Osteocyte (in vitro differentiated cells): ENCODE measurements at regions not wholly inside any gene's neighbourhood (a gene's known extent, or its start where the extent isn't known, plus 50 kb on each side); places are given as distances from the start of the nearest gene placed in this dataset.

Experiments
- DNase-seq: peaks from one replicate; pipeline ENCODE4 v3.0.0; 2021; ENCODE audit warnings: mixed read lengths; ENCODE audit not compliant: unreplicated experiment; ENCODE audit errors: extremely low spot score
- H3K27ac Mint-ChIP-seq: one replicate; pipeline ENCODE4 v1.8.0; 2021; ENCODE audit warnings: mild to moderate bottlenecking, mixed read lengths; ENCODE audit not compliant: unreplicated experiment
- H3K27me3 Mint-ChIP-seq: one replicate; pipeline ENCODE4 v1.8.0; 2021; ENCODE audit warnings: mixed read lengths; ENCODE audit not compliant: unreplicated experiment
- H3K36me3 Mint-ChIP-seq: one replicate; pipeline ENCODE4 v1.8.0; 2021; ENCODE audit warnings: mixed read lengths; ENCODE audit not compliant: unreplicated experiment
- H3K4me1 Mint-ChIP-seq: one replicate; pipeline ENCODE4 v1.8.0; 2021; ENCODE audit warnings: mixed read lengths; ENCODE audit not compliant: unreplicated experiment
- H3K4me3 Mint-ChIP-seq: one replicate; pipeline ENCODE4 v1.8.0; 2021; ENCODE audit warnings: mild to moderate bottlenecking, moderate library complexity, mixed read lengths; ENCODE audit not compliant: unreplicated experiment
- H3K9me3 Mint-ChIP-seq: one replicate; pipeline ENCODE4 v1.8.0; 2021; ENCODE audit warnings: mixed read lengths; ENCODE audit not compliant: unreplicated experiment
- TF ChIP-seq, protein P1 (sequence below): fragments of 200-600 bp; sonication (generic); IDR thresholded peaks from 2 replicates; pipeline ENCODE4 v1.5.0; 2021; ENCODE audit warnings: antibody characterized with exemption, mild to moderate bottlenecking, moderate library complexity

- no peak for DNase-seq
- H3K4me3 Mint-ChIP-seq: no peak overlapping the region
- no peak overlapping the region for H3K27ac Mint-ChIP-seq
- peaks cover 3% of the 10 kb centered on the region for H3K4me1 Mint-ChIP-seq
- no peaks in the 10 kb centered on the region for H3K9me3 Mint-ChIP-seq
- H3K27me3 Mint-ChIP-seq: no peaks in the 10 kb centered on the region
- TF ChIP-seq, protein P1, sequence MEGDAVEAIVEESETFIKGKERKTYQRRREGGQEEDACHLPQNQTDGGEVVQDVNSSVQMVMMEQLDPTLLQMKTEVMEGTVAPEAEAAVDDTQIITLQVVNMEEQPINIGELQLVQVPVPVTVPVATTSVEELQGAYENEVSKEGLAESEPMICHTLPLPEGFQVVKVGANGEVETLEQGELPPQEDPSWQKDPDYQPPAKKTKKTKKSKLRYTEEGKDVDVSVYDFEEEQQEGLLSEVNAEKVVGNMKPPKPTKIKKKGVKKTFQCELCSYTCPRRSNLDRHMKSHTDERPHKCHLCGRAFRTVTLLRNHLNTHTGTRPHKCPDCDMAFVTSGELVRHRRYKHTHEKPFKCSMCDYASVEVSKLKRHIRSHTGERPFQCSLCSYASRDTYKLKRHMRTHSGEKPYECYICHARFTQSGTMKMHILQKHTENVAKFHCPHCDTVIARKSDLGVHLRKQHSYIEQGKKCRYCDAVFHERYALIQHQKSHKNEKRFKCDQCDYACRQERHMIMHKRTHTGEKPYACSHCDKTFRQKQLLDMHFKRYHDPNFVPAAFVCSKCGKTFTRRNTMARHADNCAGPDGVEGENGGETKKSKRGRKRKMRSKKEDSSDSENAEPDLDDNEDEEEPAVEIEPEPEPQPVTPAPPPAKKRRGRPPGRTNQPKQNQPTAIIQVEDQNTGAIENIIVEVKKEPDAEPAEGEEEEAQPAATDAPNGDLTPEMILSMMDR: no peak
- no peaks in the 10 kb centered on the region for H3K36me3 Mint-ChIP-seq
These were observed 71.9 kb upstream of the MBNL1 start for GRCh38 chr3:152196782-152197181.

- DNase-seq: no peak
- TF ChIP-seq, protein P1: no peak
- H3K4me3 Mint-ChIP-seq: no peak overlapping the region
- no peaks in the 10 kb centered on the region for H3K36me3 Mint-ChIP-seq
- H3K4me1 Mint-ChIP-seq: peaks cover 3% of the 10 kb centered on the region
- no peaks in the 10 kb centered on the region for H3K9me3 Mint-ChIP-seq
- H3K27me3 Mint-ChIP-seq: no peaks in the 10 kb centered on the region
- H3K27ac Mint-ChIP-seq: no peak overlapping the region
These were observed 71.3 kb upstream of the MBNL1 start for GRCh38 chr3:152197451-152197850.

DNA sequence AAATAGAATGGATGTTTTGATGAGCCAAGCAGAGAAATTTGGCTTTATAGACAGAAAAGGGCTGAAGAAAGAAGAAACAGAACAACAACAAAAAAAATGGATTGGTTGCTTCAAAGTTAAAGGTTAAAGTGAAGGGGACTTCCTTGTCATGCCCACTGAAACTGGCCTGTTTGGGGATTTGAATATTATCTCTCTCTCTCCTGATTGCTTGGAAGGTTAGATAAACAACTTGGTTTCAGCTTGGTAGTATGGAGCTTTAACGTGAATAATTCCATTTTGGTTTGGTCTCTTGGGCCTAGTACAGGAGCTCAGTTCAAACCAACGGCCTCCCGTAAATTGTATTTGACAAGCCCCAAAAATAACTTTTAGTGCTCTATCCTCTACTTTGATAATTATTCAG is 70.8 kb upstream of the MBNL1 start:
- Mint-ChIP-seq H3K27ac (no peak overlapping the region), H3K36me3 (no peaks in the 10 kb centered on the region), H3K4me1 (peaks cover 6% of the 10 kb centered on the region), H3K9me3 (no peaks in the 10 kb centered on the region), H3K27me3 (no peaks in the 10 kb centered on the region), H3K4me3 (no peak overlapping the region)
- DNase-seq: no peak
- TF ChIP-seq, protein P1: no peak

GRCh38 chr3:152198665-152199064 is 70.1 kb upstream of the MBNL1 start:
- H3K27ac Mint-ChIP-seq: no peak overlapping the region
- H3K27me3 Mint-ChIP-seq: no peaks in the 10 kb centered on the region
- no peak for DNase-seq
- no peaks in the 10 kb centered on the region for H3K9me3 Mint-ChIP-seq
- no peaks in the 10 kb centered on the region for H3K36me3 Mint-ChIP-seq
- peaks cover 13% of the 10 kb centered on the region for H3K4me1 Mint-ChIP-seq
- H3K4me3 Mint-ChIP-seq: no peak overlapping the region
- TF ChIP-seq, protein P1: no peak

DNA sequence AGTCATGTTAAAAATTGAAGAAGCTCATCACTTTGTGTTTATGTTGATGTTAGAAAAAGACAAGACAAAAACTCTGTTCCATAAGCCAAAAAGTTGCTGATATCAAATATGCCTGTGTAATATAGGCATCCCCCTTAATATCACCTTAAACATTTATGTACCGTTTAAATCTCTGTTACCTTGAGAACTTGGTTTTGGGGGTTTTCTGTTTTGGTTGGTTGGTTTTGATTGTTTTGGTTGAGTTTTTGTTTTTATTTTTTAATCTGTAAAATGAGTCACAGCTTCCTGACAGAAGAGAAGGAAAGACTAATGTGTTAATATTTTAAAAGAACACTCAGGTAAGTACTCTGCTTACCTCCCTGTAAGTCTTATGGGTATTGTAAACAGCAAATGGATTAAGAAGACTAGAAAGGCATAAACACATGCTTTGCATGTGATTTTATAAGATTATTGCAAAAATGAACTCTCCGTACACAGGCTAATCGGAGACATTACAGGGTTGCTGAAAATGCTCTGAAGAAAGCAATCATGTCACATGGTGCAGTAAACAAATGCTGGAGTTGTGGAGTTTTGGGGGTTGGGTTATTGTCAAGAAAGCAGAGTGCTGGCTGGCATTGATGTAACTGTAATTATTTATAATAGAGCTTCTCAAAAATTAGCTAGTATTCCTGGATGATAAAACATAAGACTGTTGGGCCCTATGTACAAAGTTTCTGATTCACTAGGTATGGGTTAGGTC is 69.5 kb upstream of the MBNL1 start:
- TF ChIP-seq, protein P1: no peak
- DNase-seq: no peak
- H3K27me3 Mint-ChIP-seq: no peaks in the 10 kb centered on the region
- no peaks in the 10 kb centered on the region for H3K9me3 Mint-ChIP-seq
- H3K4me1 Mint-ChIP-seq: peaks cover 17% of the 10 kb centered on the region
- H3K27ac Mint-ChIP-seq: no peak overlapping the region
- no peak overlapping the region for H3K4me3 Mint-ChIP-seq
- no peaks in the 10 kb centered on the region for H3K36me3 Mint-ChIP-seq
